CD4-positive, alpha-beta T cell treated with Interleukin-12 subunit alpha and Interleukin-12 subunit beta, for 1 hour (primary cell): ENCODE measurements at regions not wholly inside any gene's neighbourhood (a gene's known extent, or its start where the extent isn't known, plus 50 kb on each side); places are given as distances from the start of the nearest gene placed in this dataset.
"Not testable (repeated sequence)": the region's sequence is repeated elsewhere in the genome, so short reads cannot be mapped to it uniquely, and the experiment has no call there.

Source experiments
- DNase-seq: peaks from one replicate; pipeline ENCODE4 v3.0.0-alpha.2; 2020

- DNase-seq = no peak
Observed at GRCh38 chr14:51351997-51352396, 112.0 kb downstream of the TMX1 start.

- no peak for DNase-seq
Observed at GRCh38 chr14:51353901-51354300, 113.9 kb downstream of the TMX1 start.

DNA sequence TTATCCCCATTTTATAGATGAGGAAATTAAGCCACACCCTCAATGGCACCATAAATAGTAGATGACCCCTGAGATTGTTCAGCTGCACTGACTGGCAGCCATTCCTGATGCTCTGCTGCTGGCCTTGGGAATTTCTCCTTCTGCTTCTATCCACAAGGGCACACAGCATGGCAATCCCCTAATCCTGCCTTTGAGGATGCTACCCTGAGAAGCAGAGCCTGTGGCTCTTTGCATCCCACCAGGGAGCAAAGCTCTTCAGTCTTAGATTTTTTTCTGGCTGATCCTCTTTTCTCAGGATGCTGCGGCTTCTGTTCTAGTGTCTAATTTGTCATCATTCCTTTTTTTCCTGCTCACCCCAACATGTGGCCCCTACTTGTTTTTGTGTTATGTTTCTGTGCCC is 114.8 kb downstream of the TMX1 start:
- no peak for DNase-seq

- DNase-seq = no peak
Observed at GRCh38 chr14:51356381-51356780, 116.3 kb downstream of the TMX1 start.

DNA sequence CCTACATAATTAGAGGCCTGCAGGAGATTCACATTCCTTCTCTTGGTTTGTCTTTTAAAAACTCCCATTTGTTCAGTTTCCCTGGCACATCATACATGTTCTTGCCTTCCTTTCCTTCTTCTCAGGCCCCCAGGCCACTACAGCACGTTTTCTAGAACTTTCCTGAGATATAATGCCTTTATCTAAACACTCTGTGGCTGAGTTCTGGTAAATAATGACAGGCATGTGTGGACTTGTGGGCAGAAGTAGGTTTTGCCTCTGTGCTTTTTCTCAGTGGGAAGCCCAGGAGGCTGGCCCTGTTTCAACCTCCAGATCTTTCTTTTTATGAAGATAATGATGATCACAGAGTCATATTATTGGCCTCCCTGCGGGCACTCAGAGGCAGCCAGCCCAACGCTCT is 117.2 kb downstream of the TMX1 start:
- no peak for DNase-seq

GRCh38 chr14:51360592-51360991 is 120.5 kb downstream of the TMX1 start:
- DNase-seq = no peak

DNA sequence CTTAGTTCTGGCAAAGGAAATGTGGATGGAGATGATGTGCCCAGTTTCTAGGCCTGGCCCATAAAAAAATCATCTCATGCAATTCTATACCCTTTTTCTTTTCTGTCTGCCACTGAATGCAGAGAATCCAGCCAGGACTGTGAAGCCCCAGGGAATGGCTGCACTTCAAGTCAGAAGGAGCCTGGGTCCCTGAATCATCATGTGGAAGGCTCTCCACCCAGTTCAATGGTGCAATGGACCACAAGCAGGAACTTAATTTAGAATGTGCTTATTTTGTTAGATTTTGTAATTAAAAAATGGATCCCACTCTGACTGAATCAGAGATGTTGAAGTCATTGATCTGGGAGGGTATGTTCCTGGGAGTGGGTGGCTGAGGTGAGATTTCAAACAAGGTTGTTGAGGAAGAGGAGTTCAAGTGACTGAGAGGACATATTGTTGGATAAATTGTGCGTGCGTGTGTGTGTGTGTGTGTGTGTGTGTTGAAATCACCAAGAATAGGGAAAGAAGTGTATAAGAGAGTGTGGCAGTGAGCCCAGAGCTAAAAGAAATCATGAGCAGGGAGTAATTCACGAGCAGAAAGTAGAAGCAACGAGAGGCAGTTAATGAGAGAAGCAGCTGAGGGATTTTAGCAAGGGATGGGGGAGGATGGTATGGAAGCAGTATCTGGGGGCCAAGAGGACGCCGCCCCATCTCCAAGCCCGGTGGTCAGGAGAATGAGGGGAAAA is 125.4 kb downstream of the TMX1 start:
- DNase-seq = no peak

GRCh38 chr14:51366460-51366859 is 126.4 kb downstream of the TMX1 start:
- not testable (repeated sequence) for DNase-seq

DNA sequence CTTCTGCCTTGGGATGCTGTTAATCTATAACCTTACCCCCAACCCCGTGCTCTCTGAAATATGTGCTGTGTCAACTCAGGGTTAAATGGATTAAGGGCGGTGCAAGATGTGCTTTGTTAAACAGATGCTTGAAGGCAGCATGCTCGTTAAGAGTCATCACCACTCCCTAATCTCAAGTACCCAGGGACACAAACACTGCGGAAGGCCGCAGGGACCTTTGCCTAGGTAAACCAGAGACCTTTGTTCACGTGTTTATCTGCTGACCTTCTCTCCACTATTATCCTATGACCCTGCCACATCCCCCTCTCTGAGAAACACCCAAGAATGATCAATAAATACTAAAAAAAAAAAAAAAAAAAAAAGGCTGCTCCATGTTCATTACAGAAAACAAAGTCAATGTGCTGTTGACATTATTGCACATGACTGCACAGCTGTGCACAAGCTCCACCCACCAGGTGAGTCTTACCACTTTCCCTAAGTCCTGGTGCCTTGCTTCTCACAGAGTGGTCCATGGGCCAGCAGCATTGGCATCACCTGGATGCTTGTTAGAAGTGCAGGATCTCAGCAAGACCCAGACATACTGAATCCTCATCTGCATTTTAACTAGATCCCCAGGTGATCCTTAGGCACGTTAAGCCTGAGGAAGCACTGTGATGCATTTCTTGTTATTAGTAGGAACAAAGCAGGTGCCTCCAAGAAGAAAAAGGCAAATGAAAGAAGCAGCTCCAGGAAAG is 127.0 kb downstream of the TMX1 start:
- DNase-seq = not testable (repeated sequence)

GRCh38 chr14:51367600-51367931 is 127.5 kb downstream of the TMX1 start:
- DNase-seq = no peak

GRCh38 chr14:51368721-51369163 is 128.7 kb downstream of the TMX1 start:
- no peak for DNase-seq

DNA sequence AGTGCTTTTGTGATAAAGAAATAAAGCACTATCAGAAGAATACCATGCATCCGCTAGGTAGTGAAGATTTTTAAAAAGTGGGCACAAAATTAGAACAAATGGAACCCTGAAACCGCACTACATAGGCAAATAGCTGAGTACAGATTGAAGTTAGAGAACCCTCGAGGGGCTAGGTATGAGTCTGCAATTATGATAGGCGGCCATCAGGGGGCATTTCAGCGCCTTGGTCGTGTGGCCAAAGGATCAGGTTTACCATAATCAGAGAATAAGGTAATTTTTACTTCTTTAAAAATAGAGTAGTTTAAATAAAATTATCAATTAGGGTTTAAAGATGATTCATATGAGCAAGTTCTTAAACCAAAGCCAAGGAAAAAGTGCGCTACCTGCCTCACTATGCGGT is 129.8 kb downstream of the TMX1 start:
- peak; percentile 9 for DNase-seq

GRCh38 chr14:51370758-51371386 is 130.8 kb downstream of the TMX1 start:
- no peak for DNase-seq

DNA sequence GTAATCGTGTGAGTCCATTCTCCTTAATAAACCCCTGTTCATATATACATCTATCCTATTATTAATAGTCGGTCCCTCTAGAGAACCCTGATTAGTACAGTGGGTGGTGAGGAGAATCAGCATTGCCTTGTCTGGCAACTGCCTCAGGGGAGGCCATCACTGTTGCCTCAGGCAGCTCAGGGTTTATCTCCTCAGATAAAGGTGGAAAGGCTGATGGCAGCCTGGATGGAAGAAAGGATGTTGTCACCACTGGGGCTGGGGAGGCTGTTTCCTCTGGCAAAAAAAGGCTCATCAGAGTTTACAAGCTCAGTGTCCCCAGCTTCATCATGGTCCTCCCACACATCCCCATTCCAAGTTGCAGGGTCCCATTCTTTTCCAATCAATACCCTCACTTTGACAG is 137.1 kb downstream of the TMX1 start:
- not testable (repeated sequence) for DNase-seq

GRCh38 chr14:51382506-51382905 is 142.5 kb downstream of the TMX1 start:
- no peak for DNase-seq

- no peak for DNase-seq
Observed at GRCh38 chr14:51386411-51386810, 146.4 kb downstream of the TMX1 start.

- no peak for DNase-seq
Observed at GRCh38 chr14:51386983-51387735, 147.1 kb downstream of the TMX1 start.

GRCh38 chr14:51392416-51392815 is 152.4 kb downstream of the TMX1 start:
- no peak for DNase-seq

GRCh38 chr14:51394384-51394783 is 154.3 kb downstream of the TMX1 start:
- no peak for DNase-seq

GRCh38 chr14:51394804-51395203 is 154.8 kb downstream of the TMX1 start:
- no peak for DNase-seq

DNA sequence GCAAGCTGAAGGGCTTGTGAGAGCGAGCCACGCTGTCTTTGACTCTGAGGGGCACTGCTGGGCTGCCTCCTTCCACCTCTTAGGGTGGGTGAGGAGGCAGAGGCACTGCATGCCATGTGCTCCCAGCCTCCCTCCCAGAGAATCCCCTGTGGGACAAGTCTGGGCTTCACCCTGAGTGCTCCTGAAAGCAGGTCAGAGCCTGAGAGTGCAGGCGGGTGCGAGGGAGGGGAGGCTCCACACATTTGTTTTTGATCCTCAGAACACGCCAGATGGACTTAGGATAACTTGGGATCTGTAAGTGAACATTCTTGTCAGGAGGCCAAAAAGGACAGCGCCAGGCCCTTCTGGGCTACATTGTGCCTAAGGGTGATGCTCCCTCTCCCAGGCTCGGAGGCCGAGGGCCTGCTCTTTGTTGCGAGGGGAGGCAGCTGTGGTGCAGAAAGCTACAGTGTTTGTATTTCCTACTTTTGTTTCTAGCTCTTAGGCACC is 155.4 kb downstream of the TMX1 start:
- no peak for DNase-seq

- no peak for DNase-seq
Observed at GRCh38 chr14:51396222-51396815, 156.3 kb downstream of the TMX1 start.

DNA sequence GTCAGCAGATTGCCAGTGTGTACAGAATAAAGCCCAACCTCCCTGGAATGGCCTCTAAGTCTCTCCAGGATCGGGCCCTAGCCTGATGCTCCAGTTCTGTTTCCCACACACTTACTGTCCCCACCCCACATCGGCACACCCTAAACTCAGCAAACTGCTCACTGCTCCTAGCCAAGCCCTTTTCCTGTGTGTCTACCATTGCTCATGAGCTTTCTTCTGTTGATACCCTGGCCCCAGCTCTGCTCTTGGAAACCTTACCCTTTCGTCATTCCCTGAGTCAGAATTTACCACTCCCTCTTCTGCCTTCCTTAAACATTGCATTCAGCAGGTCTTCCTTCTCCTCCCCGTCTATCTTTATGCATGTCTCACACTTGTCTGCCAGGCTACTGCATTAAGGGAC is 158.9 kb downstream of the TMX1 start:
- no peak for DNase-seq
